GM23338 (cell line): ENCODE measurements at regions not wholly inside any gene's neighbourhood (a gene's known extent, or its start where the extent isn't known, plus 50 kb on each side); places are given as distances from the start of the nearest gene placed in this dataset.

ENCODE experiments used
- ATAC-seq: fragments of 200-7000 bp; cut with Tn5 transposase; 3 replicates; pipeline ENCODE4 v1.9.1; 2020
- DNase-seq: peaks from one replicate; pipeline ENCODE4 v3.0.0-alpha.2; 2015; ENCODE audit warnings: low spot score
- H2AFZ ChIP-seq: fragments of 200-600 bp; sonication (generic); 2 replicates; pipeline ENCODE4 v1.8.0; 2016; ENCODE audit warnings: antibody characterized with exemption, mild to moderate bottlenecking, moderate library complexity
- H3F3A ChIP-seq: fragments of 200-600 bp; sonication (generic); replicated peaks from 2 replicates; pipeline ENCODE4 v1.8.0; 2017; ENCODE audit warnings: antibody characterized with exemption, mixed run types, low read depth
- H3K27ac ChIP-seq: fragments of 200-600 bp; sonication (generic); 2 replicates; pipeline ENCODE4 v1.6.1; 2016; ENCODE audit warnings: low read depth
- H3K27me3 ChIP-seq: fragments of 200-600 bp; sonication (generic); 2 replicates; pipeline ENCODE4 v1.8.0; 2016; ENCODE audit warnings: mild to moderate bottlenecking, mixed run types, moderate library complexity; ENCODE audit not compliant: insufficient read depth
- H3K36me3 ChIP-seq: fragments of 200-600 bp; sonication (generic); 2 replicates; pipeline ENCODE4 v1.8.0; 2016; ENCODE audit warnings: mild to moderate bottlenecking; ENCODE audit not compliant: insufficient read depth
- H3K4me1 ChIP-seq: fragments of 200-600 bp; sonication (generic); 2 replicates; pipeline ENCODE4 v1.8.0; 2016; ENCODE audit warnings: mild to moderate bottlenecking, moderate library complexity; ENCODE audit not compliant: insufficient read depth
- H3K4me2 ChIP-seq: fragments of 200-600 bp; sonication (generic); 2 replicates; pipeline ENCODE4 v1.7.1; 2017; ENCODE audit warnings: mixed run types
- H3K4me3 ChIP-seq: fragments of 200-600 bp; sonication (generic); 2 replicates; pipeline ENCODE4 v1.6.1; 2016; ENCODE audit warnings: mixed run types
- H3K79me2 ChIP-seq: fragments of 200-600 bp; sonication (generic); replicated peaks from 2 replicates; pipeline ENCODE4 v1.8.0; 2017; ENCODE audit warnings: mild to moderate bottlenecking; ENCODE audit not compliant: insufficient read depth
- H3K9me2 ChIP-seq: fragments of 200-600 bp; sonication (generic); 2 replicates; pipeline ENCODE4 v1.8.0; 2017; ENCODE audit not compliant: insufficient read depth
- H4K20me1 ChIP-seq: fragments of 200-600 bp; sonication (generic); replicated peaks from 2 replicates; pipeline ENCODE4 v1.8.0; 2017; ENCODE audit warnings: mild to moderate bottlenecking; ENCODE audit not compliant: insufficient read depth
- H3K27ac Mint-ChIP-seq: 2 replicates; pipeline ENCODE4 v1.8.0; 2020; ENCODE audit warnings: inconsistent platforms, mild to moderate bottlenecking, moderate library complexity, mixed read lengths
- H3K27me3 Mint-ChIP-seq: 3 replicates; pipeline ENCODE4 v1.8.0; 2022; ENCODE audit warnings: low read depth, mild to moderate bottlenecking, moderate library complexity, mixed read lengths, inconsistent platforms; ENCODE audit not compliant: insufficient read depth, poor library complexity
- H3K36me3 Mint-ChIP-seq: 3 replicates; pipeline ENCODE4 v1.8.0; 2021; ENCODE audit warnings: low read depth, mild to moderate bottlenecking, inconsistent platforms, moderate library complexity, mixed read lengths
- H3K4me1 Mint-ChIP-seq: 3 replicates; pipeline ENCODE4 v1.8.0; 2020; ENCODE audit warnings: mild to moderate bottlenecking, inconsistent platforms, mixed read lengths
- H3K4me3 Mint-ChIP-seq: 3 replicates; pipeline ENCODE4 v1.8.0; 2021; ENCODE audit warnings: moderate library complexity, mild to moderate bottlenecking, inconsistent platforms, mixed read lengths
- H3K9me3 Mint-ChIP-seq: 3 replicates; pipeline ENCODE4 v1.8.0; 2020; ENCODE audit warnings: moderate library complexity, mild to moderate bottlenecking, inconsistent platforms, mixed read lengths
- CREB1 ChIP-seq: fragments of 250-450 bp; sonication (Bioruptor Pico); IDR thresholded peaks from 2 replicates; pipeline ENCODE4 v1.5.0; 2020; ENCODE audit warnings: low read depth, mild to moderate bottlenecking, moderate library complexity
- CTCF ChIP-seq, 2 experiments: fragments of 200-600 bp in 1 of 2; sonication (generic) in 1 of 2; conservative IDR thresholded peaks; 2 replicates each; pipeline versions ENCODE4 v1.5.1 to v1.6.1; 2016 to 2017; ENCODE audit warnings: antibody characterized with exemption in 2 of 2, low read depth in 2 of 2, mild to moderate bottlenecking in 2 of 2, moderate library complexity in 1 of 2
- EZH2 ChIP-seq: fragments of 200-600 bp; sonication (generic); IDR thresholded peaks from one replicate; pipeline ENCODE4 v1.8.0; 2017; ENCODE audit warnings: antibody characterized with exemption, mild to moderate bottlenecking, low read depth; ENCODE audit not compliant: unreplicated experiment
- EZH2phosphoT487 ChIP-seq: fragments of 200-600 bp; sonication (generic); IDR thresholded peaks from one replicate; pipeline ENCODE4 v1.8.1; 2018; ENCODE audit warnings: antibody characterized with exemption; ENCODE audit not compliant: unreplicated experiment
- NANOG ChIP-seq: IDR thresholded peaks from 2 replicates; pipeline ENCODE4 v1.6.1; 2016; ENCODE audit warnings: antibody characterized with exemption, borderline replicate concordance
- POLR2AphosphoS5 ChIP-seq: IDR thresholded peaks from 2 replicates; pipeline ENCODE4 v1.6.1; 2016; ENCODE audit warnings: antibody characterized with exemption, low read depth
- ZNF114 ChIP-seq: fragments of 250-450 bp; sonication (Bioruptor Pico); IDR thresholded peaks from 2 replicates; pipeline ENCODE4 v1.5.0; 2020; ENCODE audit warnings: mild to moderate bottlenecking, moderate library complexity
- ZNF462 ChIP-seq: fragments of 250-450 bp; sonication (Bioruptor Pico); IDR thresholded peaks from 2 replicates; pipeline ENCODE4 v1.5.0; 2020; ENCODE audit warnings: mild to moderate bottlenecking, moderate library complexity
- TF ChIP-seq, protein P1 (sequence below): IDR thresholded peaks from one replicate; pipeline ENCODE4 v1.6.1; 2018; ENCODE audit warnings: antibody characterized with exemption; ENCODE audit not compliant: unreplicated experiment

DNA sequence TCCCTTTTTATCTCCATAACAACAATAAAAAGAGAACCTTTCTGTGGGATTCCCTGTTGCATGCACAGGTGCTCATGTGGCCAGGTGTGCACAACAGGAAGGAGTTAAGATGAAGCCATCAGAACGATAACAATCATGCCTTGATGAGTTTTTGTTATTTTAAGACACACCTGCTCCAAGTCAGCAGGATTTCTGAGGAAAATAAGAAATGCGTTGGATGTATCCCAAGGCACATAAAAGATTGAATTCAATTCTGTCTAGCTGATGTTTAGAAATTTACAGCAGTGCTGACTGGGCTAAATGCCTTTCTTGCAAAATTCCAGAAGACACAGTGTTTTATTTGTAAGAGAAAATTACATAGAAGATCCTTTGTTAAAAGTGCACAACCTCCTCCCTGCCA is 1678.2 kb downstream of the ARAP2 start:
- Mint-ChIP-seq H3K36me3 (no peaks in the 10 kb centered on the region; the same call in 2 of the 3 replicates), H3K4me1 (no peaks in the 10 kb centered on the region), H3K27me3 (no peaks in the 10 kb centered on the region), H3K9me3 (peaks cover 3% of the 10 kb centered on the region; the same call in 1 of the 3 replicates), H3K27ac (no peak overlapping the region; the same call in 1 of the 2 replicates), H3K4me3 (no peak overlapping the region)
- no peaks in the 10 kb centered on the region for H4K20me1 ChIP-seq
- no peaks in the 10 kb centered on the region for H3K36me3 ChIP-seq
- H3K4me1 ChIP-seq: no peaks in the 10 kb centered on the region
- DNase-seq: no peak
- no peak for ATAC-seq
- H3K79me2 ChIP-seq: no peaks in the 10 kb centered on the region
- H3K9me2 ChIP-seq: no peaks in the 10 kb centered on the region
- H3K27me3 ChIP-seq: no peaks in the 10 kb centered on the region
- H3K27ac ChIP-seq: no peak overlapping the region
- H3K4me2 ChIP-seq: no peak overlapping the region
- no peaks in the 10 kb centered on the region for H3F3A ChIP-seq
- H3K4me3 ChIP-seq: no peak overlapping the region
- no peak for TF ChIP-seq CTCF (conservative IDR thresholded peaks at IDR 0.05; ENCODE audit: low read depth in 2 of 2)
- TF ChIP-seq EZH2: no peak
- TF ChIP-seq ZNF114 (CRISPR knock-in tag): no peak
- no peak overlapping the region for H2AFZ ChIP-seq

DNA sequence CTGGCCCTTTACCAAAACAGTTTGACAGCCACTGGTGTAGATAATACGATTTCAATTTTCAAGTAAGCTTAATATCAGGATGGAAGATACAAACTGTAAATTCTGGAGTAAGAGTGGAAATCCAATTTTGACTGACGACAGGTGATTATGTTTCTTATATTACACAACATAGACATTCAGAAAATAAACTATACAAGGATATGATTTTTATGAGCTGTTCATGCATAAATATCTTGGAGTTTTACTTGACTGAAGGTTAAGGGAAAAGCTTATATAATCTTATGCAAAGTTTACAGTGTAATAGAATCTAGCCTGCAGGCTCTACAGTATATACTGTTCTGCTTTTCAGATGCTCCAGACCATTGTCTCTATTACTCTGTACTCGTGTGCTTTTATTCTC is 1672.3 kb downstream of the ARAP2 start:
- Mint-ChIP-seq H3K27ac (no peak overlapping the region), H3K27me3 (no peaks in the 10 kb centered on the region), H3K36me3 (no peaks in the 10 kb centered on the region), H3K9me3 (no peaks in the 10 kb centered on the region), H3K4me3 (no peak overlapping the region), H3K4me1 (peaks cover 8% of the 10 kb centered on the region)
- peaks cover 4% of the 10 kb centered on the region for H3K4me1 ChIP-seq
- no peak overlapping the region for H3K4me2 ChIP-seq
- H3K9me2 ChIP-seq: no peaks in the 10 kb centered on the region
- no peaks in the 10 kb centered on the region for H3K36me3 ChIP-seq
- no peak overlapping the region for H2AFZ ChIP-seq
- H3K79me2 ChIP-seq: no peaks in the 10 kb centered on the region
- no peak overlapping the region for H3K4me3 ChIP-seq
- H4K20me1 ChIP-seq: no peaks in the 10 kb centered on the region
- no peaks in the 10 kb centered on the region for H3K27me3 ChIP-seq
- DNase-seq (no peak), ATAC-seq (no peak)
- H3F3A ChIP-seq: no peaks in the 10 kb centered on the region
- H3K27ac ChIP-seq: no peak overlapping the region
- TF ChIP-seq ZNF114 (CRISPR knock-in tag): no peak
- no peak for TF ChIP-seq CREB1 (CRISPR knock-in tag)
- TF ChIP-seq NANOG: no peak
- TF ChIP-seq EZH2phosphoT487: no peak
- no peak for TF ChIP-seq ZNF462 (CRISPR knock-in tag)
- TF ChIP-seq, protein P1, sequence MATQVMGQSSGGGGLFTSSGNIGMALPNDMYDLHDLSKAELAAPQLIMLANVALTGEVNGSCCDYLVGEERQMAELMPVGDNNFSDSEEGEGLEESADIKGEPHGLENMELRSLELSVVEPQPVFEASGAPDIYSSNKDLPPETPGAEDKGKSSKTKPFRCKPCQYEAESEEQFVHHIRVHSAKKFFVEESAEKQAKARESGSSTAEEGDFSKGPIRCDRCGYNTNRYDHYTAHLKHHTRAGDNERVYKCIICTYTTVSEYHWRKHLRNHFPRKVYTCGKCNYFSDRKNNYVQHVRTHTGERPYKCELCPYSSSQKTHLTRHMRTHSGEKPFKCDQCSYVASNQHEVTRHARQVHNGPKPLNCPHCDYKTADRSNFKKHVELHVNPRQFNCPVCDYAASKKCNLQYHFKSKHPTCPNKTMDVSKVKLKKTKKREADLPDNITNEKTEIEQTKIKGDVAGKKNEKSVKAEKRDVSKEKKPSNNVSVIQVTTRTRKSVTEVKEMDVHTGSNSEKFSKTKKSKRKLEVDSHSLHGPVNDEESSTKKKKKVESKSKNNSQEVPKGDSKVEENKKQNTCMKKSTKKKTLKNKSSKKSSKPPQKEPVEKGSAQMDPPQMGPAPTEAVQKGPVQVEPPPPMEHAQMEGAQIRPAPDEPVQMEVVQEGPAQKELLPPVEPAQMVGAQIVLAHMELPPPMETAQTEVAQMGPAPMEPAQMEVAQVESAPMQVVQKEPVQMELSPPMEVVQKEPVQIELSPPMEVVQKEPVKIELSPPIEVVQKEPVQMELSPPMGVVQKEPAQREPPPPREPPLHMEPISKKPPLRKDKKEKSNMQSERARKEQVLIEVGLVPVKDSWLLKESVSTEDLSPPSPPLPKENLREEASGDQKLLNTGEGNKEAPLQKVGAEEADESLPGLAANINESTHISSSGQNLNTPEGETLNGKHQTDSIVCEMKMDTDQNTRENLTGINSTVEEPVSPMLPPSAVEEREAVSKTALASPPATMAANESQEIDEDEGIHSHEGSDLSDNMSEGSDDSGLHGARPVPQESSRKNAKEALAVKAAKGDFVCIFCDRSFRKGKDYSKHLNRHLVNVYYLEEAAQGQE: no peak
- no peak for TF ChIP-seq POLR2AphosphoS5
